ENCODE measurements at regions not wholly inside any gene's neighbourhood (a gene's known extent, or its start where the extent isn't known, plus 50 kb on each side); places are given as distances from the start of the nearest gene placed in this dataset.

DNA sequence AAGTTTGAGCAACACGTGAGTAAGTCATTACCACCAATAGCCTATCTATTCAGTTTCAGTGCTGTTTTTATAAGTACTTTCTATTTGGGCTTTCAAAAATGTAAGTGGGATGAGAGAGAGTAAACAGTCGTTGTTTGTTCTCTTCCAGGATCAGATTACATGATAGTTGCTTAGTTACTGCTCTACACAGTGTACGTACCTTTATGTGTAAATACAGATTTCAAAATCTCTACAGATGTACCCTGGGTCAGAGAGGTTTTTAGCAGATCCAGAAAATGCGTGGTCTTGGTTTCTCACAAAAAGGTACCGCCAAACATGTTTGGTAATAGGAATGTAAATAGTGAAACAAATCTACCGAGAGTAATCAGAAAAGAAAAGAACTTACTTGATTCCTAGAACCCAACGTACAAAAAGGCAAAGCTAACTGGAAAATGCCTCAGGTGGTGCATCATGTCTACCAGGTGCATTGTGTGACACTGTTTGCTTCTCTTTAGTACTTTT is 421.1 kb downstream of the BCKDHB start:
- H3K27ac ChIP-seq (ENCODE audit: low read depth in 2 of 2, low read length in 2 of 2), result no peak overlapping the region
- H3K4me3 ChIP-seq (ENCODE audit: low read length in 3 of 3), result no peak overlapping the region
- intact Hi-C loops (cut with DNase I), result no loop called here
- H3K9ac ChIP-seq (ENCODE audit: low read length in 3 of 3), result no peak overlapping the region
- no peaks in the 10 kb centered on the region for H3K4me1 ChIP-seq (ENCODE audit: control insufficient read depth in 2 of 3, insufficient read depth in 2 of 3, low read depth in 1 of 3, low read length in 3 of 3)
- no peaks in the 10 kb centered on the region for H3K27me3 ChIP-seq (ENCODE audit: control insufficient read depth, insufficient read depth, low read length)
- DNase-seq (no peak), FAIRE-seq (no peak)
- H3K36me3 ChIP-seq (ENCODE audit: control insufficient read depth in 2 of 3, insufficient read depth in 3 of 3, low read length in 3 of 3), result no peaks in the 10 kb centered on the region
- TF ChIP-seq, protein P1, sequence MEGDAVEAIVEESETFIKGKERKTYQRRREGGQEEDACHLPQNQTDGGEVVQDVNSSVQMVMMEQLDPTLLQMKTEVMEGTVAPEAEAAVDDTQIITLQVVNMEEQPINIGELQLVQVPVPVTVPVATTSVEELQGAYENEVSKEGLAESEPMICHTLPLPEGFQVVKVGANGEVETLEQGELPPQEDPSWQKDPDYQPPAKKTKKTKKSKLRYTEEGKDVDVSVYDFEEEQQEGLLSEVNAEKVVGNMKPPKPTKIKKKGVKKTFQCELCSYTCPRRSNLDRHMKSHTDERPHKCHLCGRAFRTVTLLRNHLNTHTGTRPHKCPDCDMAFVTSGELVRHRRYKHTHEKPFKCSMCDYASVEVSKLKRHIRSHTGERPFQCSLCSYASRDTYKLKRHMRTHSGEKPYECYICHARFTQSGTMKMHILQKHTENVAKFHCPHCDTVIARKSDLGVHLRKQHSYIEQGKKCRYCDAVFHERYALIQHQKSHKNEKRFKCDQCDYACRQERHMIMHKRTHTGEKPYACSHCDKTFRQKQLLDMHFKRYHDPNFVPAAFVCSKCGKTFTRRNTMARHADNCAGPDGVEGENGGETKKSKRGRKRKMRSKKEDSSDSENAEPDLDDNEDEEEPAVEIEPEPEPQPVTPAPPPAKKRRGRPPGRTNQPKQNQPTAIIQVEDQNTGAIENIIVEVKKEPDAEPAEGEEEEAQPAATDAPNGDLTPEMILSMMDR (IDR thresholded peaks at IDR 0.05; ENCODE audit: borderline replicate concordance, extremely low read depth, insufficient read depth), result no peak
- no peaks in the 10 kb centered on the region for H3K9me3 ChIP-seq (ENCODE audit: control insufficient read depth in 2 of 3, insufficient read depth in 1 of 3, low read length in 3 of 3)

- no peak for FAIRE-seq
- Histone ChIP-seq H3K9me3 (ENCODE audit: control insufficient read depth in 2 of 3, insufficient read depth in 1 of 3, low read length in 3 of 3) (no peaks in the 10 kb centered on the region), H3K4me3 (ENCODE audit: low read length in 3 of 3) (peak overlapping the region in 2 of 3 donors; percentile 20 to 28)
Observed at GRCh38 chr6:80523531-80523997, 417.1 kb downstream of the BCKDHB start.

DNA sequence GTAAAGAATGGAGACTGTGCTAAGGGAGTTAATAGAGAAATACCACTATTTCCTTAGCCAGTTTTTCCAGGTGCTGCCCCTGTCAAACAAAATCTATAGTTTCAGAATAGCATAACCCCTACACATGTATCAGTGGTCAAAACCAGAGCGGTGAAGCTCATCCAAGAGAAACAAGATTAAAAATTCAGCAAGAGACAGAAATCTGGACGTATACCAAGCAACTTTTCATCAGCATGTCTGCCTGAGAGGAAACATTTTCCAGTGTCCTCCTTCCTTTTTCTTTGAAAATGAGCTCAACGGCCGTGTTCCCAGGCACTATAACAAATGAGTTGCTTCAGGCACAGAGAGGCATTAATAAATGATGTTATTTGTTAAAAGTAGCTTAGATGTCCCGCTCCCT is 416.5 kb downstream of the BCKDHB start:
- peak overlapping the region in 1 of 3 donors; percentile 28 for H3K4me3 ChIP-seq (ENCODE audit: low read length in 3 of 3)
- intact Hi-C loops (cut with DNase I), result no loop called here
- H3K27me3 ChIP-seq (ENCODE audit: control insufficient read depth, insufficient read depth, low read length), result no peaks in the 10 kb centered on the region
- H3K27ac ChIP-seq (ENCODE audit: low read depth in 2 of 2, low read length in 2 of 2), result no peak overlapping the region
- FAIRE-seq (no peak), DNase-seq (peak in 2 of 5 donors; percentile 46 to 68)
- H3K9me3 ChIP-seq (ENCODE audit: control insufficient read depth in 2 of 3, insufficient read depth in 1 of 3, low read length in 3 of 3), result no peaks in the 10 kb centered on the region
- no peaks in the 10 kb centered on the region for H3K36me3 ChIP-seq (ENCODE audit: control insufficient read depth in 2 of 3, insufficient read depth in 3 of 3, low read length in 3 of 3)
- no peaks in the 10 kb centered on the region for H3K4me1 ChIP-seq (ENCODE audit: control insufficient read depth in 2 of 3, insufficient read depth in 2 of 3, low read depth in 1 of 3, low read length in 3 of 3)
- no peak overlapping the region for H3K9ac ChIP-seq (ENCODE audit: low read length in 3 of 3)
- TF ChIP-seq, protein P1 (IDR thresholded peaks at IDR 0.05; ENCODE audit: borderline replicate concordance, extremely low read depth, insufficient read depth), result no peak

More at GRCh38 chr6:80523531-80523997, 417.1 kb downstream of the BCKDHB start:
- intact Hi-C loops (cut with DNase I), result no loop called here
- Histone ChIP-seq H3K27me3 (ENCODE audit: control insufficient read depth, insufficient read depth, low read length) (no peaks in the 10 kb centered on the region), H3K36me3 (ENCODE audit: control insufficient read depth in 2 of 3, insufficient read depth in 3 of 3, low read length in 3 of 3) (no peaks in the 10 kb centered on the region), H3K9ac (ENCODE audit: low read length in 3 of 3) (no peak overlapping the region), H3K4me1 (ENCODE audit: control insufficient read depth in 2 of 3, insufficient read depth in 2 of 3, low read depth in 1 of 3, low read length in 3 of 3) (no peaks in the 10 kb centered on the region), H3K27ac (ENCODE audit: low read depth in 2 of 2, low read length in 2 of 2) (no peak overlapping the region)
- peak; percentile 30 to 62 (median 42) for DNase-seq
- TF ChIP-seq, protein P1 (IDR thresholded peaks at IDR 0.05; ENCODE audit: borderline replicate concordance, extremely low read depth, insufficient read depth), result no peak

GRCh38 chr6:80522576-80522975 is 416.1 kb downstream of the BCKDHB start:
- H3K4me1 ChIP-seq (ENCODE audit: control insufficient read depth in 2 of 3, insufficient read depth in 2 of 3, low read depth in 1 of 3, low read length in 3 of 3), result no peaks in the 10 kb centered on the region
- no peak overlapping the region for H3K27ac ChIP-seq (ENCODE audit: low read depth in 2 of 2, low read length in 2 of 2)
- peak in 1 of 5 donors; percentile 61 for DNase-seq
- no peak overlapping the region for H3K4me3 ChIP-seq (ENCODE audit: low read length in 3 of 3)
- no peak overlapping the region for H3K9ac ChIP-seq (ENCODE audit: low read length in 3 of 3)
- TF ChIP-seq, protein P1 (IDR thresholded peaks at IDR 0.05; ENCODE audit: borderline replicate concordance, extremely low read depth, insufficient read depth), result no peak
- intact Hi-C loops (cut with DNase I), result no loop called here
- H3K36me3 ChIP-seq (ENCODE audit: control insufficient read depth in 2 of 3, insufficient read depth in 3 of 3, low read length in 3 of 3), result no peaks in the 10 kb centered on the region
- H3K9me3 ChIP-seq (ENCODE audit: control insufficient read depth in 2 of 3, insufficient read depth in 1 of 3, low read length in 3 of 3), result no peaks in the 10 kb centered on the region
- no peak for FAIRE-seq
- no peaks in the 10 kb centered on the region for H3K27me3 ChIP-seq (ENCODE audit: control insufficient read depth, insufficient read depth, low read length)

Measured in kidney (tissue), 13 donors.